Fibroblast of lung (primary cell): ENCODE measurements at regions not wholly inside any gene's neighbourhood (a gene's known extent, or its start where the extent isn't known, plus 50 kb on each side); places are given as distances from the start of the nearest gene placed in this dataset.

Experiments used
- DNase-seq, 2 donors: peaks; one replicate each; pipeline versions ENCODE4 v3.0.0 to v3.0.0-alpha.2; 2010; ENCODE audit warnings: low read depth in 2 of 2
- H2AFZ ChIP-seq: 2 replicates; pipeline ENCODE4 v1.5.1; 2012; ENCODE audit warnings: low read length, control low read depth, inconsistent platforms
- H3K27ac ChIP-seq: 2 replicates; pipeline ENCODE4 v1.5.1; 2011; ENCODE audit warnings: low read length, control low read depth; ENCODE audit not compliant: insufficient read depth
- H3K27me3 ChIP-seq: 2 replicates; pipeline ENCODE4 v1.5.1; 2011; ENCODE audit warnings: mild to moderate bottlenecking, low read length; ENCODE audit not compliant: control insufficient read depth, insufficient read depth
- H3K36me3 ChIP-seq: 2 replicates; pipeline ENCODE4 v1.5.1; 2011; ENCODE audit warnings: low read length; ENCODE audit not compliant: control insufficient read depth, insufficient read depth
- H3K4me1 ChIP-seq: 2 replicates; pipeline ENCODE4 v1.5.1; 2011; ENCODE audit warnings: low read length; ENCODE audit not compliant: control insufficient read depth, insufficient read depth; ENCODE audit errors: extremely low read depth
- H3K4me2 ChIP-seq: 2 replicates; pipeline ENCODE4 v1.5.1; 2011; ENCODE audit warnings: low read length, control low read depth; ENCODE audit not compliant: insufficient read depth; ENCODE audit errors: extremely low read depth
- H3K4me3 ChIP-seq, 4 experiments: fragments of 200-600 bp in 1 of 4; sonication (generic) in 1 of 4; replicated peaks in 1 of 4; 2 replicates each; pipeline ENCODE4 v1.5.1; 2011 to 2016; ENCODE audit warnings: low read length in 4 of 4, low read depth in 3 of 4, mild to moderate bottlenecking in 3 of 4, control low read depth in 2 of 4, inconsistent platforms in 1 of 4, mixed read lengths in 1 of 4; ENCODE audit not compliant: insufficient read depth in 1 of 4; ENCODE audit errors: control extremely low read depth in 1 of 4
- H3K79me2 ChIP-seq: 2 replicates; pipeline ENCODE4 v1.5.1; 2012; ENCODE audit warnings: mild to moderate bottlenecking, low read length, inconsistent platforms; ENCODE audit not compliant: control insufficient read depth, insufficient read depth
- H3K9ac ChIP-seq: 2 replicates; pipeline ENCODE4 v1.5.1; 2011; ENCODE audit warnings: mild to moderate bottlenecking, low read length, control low read depth; ENCODE audit not compliant: insufficient read depth
- H3K9me3 ChIP-seq: 2 replicates; pipeline ENCODE4 v1.5.1; 2012; ENCODE audit warnings: low read depth, low read length; ENCODE audit not compliant: control insufficient read depth, insufficient read depth
- H4K20me1 ChIP-seq: 2 replicates; pipeline ENCODE4 v1.5.1; 2011; ENCODE audit warnings: low read length; ENCODE audit not compliant: control insufficient read depth, insufficient read depth; ENCODE audit errors: extremely low read depth
- CTCF ChIP-seq, 2 donors: IDR thresholded peaks in 1 of 2; conservative IDR thresholded peaks in 1 of 2; 1 replicate in 1 of 2; 2 replicates in 1 of 2; pipeline ENCODE4 v1.5.1; 2011 to 2012; ENCODE audit warnings: low read length in 2 of 2, control low read depth in 1 of 2, inconsistent platforms in 1 of 2, low read depth in 1 of 2, mild to moderate bottlenecking in 1 of 2
- EZH2 ChIP-seq: IDR thresholded peaks from 2 replicates; pipeline ENCODE4 v1.5.1; 2012; ENCODE audit warnings: low read length, control low read depth, mild to moderate bottlenecking; ENCODE audit errors: missing control alignments

- H3K79me2 ChIP-seq = no peaks in the 10 kb centered on the region
- no peak for DNase-seq
- no peak overlapping the region for H2AFZ ChIP-seq
- no peak overlapping the region for H3K4me3 ChIP-seq
- no peaks in the 10 kb centered on the region for H3K4me1 ChIP-seq
- no peak overlapping the region for H3K27ac ChIP-seq
- no peak for TF ChIP-seq CTCF (conservative IDR thresholded peaks at IDR 0.05 in 1 of 2, IDR thresholded peaks at IDR 0.05 in 1 of 2; ENCODE audit: low read depth in 1 of 2, low read length in 2 of 2)
- no peak for TF ChIP-seq EZH2
- H3K9ac ChIP-seq = no peak overlapping the region
- no peaks in the 10 kb centered on the region for H3K27me3 ChIP-seq
- H4K20me1 ChIP-seq = no peaks in the 10 kb centered on the region
- H3K36me3 ChIP-seq = no peaks in the 10 kb centered on the region
- no peaks in the 10 kb centered on the region for H3K9me3 ChIP-seq
- H3K4me2 ChIP-seq = no peak overlapping the region
These were observed 186.6 kb upstream of the BCL6 start for GRCh38 chr3:187931770-187932278.

GRCh38 chr3:187932530-187932929, 187.3 kb upstream of the BCL6 start:
- H3K27ac ChIP-seq = no peak overlapping the region
- no peaks in the 10 kb centered on the region for H3K79me2 ChIP-seq
- H3K9ac ChIP-seq = no peak overlapping the region
- H3K4me2 ChIP-seq = no peak overlapping the region
- no peaks in the 10 kb centered on the region for H4K20me1 ChIP-seq
- H3K4me3 ChIP-seq = no peak overlapping the region
- no peaks in the 10 kb centered on the region for H3K4me1 ChIP-seq
- no peak overlapping the region for H2AFZ ChIP-seq
- H3K9me3 ChIP-seq = no peaks in the 10 kb centered on the region
- TF ChIP-seq CTCF (conservative IDR thresholded peaks at IDR 0.05 in 1 of 2, IDR thresholded peaks at IDR 0.05 in 1 of 2; ENCODE audit: low read depth in 1 of 2, low read length in 2 of 2) = no peak
- TF ChIP-seq EZH2 = no peak
- DNase-seq = no peak
- H3K27me3 ChIP-seq = no peaks in the 10 kb centered on the region
- H3K36me3 ChIP-seq = no peaks in the 10 kb centered on the region

- Histone ChIP-seq H3K4me3 (no peak overlapping the region), H3K27me3 (no peaks in the 10 kb centered on the region), H3K9ac (no peak overlapping the region), H4K20me1 (no peaks in the 10 kb centered on the region), H3K79me2 (no peaks in the 10 kb centered on the region), H3K27ac (no peak overlapping the region), H3K4me1 (no peaks in the 10 kb centered on the region), H3K36me3 (no peaks in the 10 kb centered on the region), H3K9me3 (no peaks in the 10 kb centered on the region), H3K4me2 (no peak overlapping the region), H2AFZ (no peak overlapping the region)
- TF ChIP-seq EZH2 (no peak), CTCF (conservative IDR thresholded peaks at IDR 0.05 in 1 of 2, IDR thresholded peaks at IDR 0.05 in 1 of 2; ENCODE audit: low read depth in 1 of 2, low read length in 2 of 2) (no peak)
- DNase-seq = no peak
These were observed 190.4 kb upstream of the BCL6 start for GRCh38 chr3:187935623-187936156.
